Liver (tissue), 3 donors: ENCODE measurements at regions not wholly inside any gene's neighbourhood (a gene's known extent, or its start where the extent isn't known, plus 50 kb on each side); places are given as distances from the start of the nearest gene placed in this dataset.
"Not testable (repeated sequence)": the region's sequence is repeated elsewhere in the genome, so short reads cannot be mapped to it uniquely, and the experiment has no call there.

Source experiments
- EGR1 ChIP-seq, 2 donors: IDR thresholded peaks; 2 replicates each; pipeline ENCODE4 v1.6.1; 2016 to 2018; ENCODE audit warnings: antibody characterized with exemption in 2 of 2, low read depth in 2 of 2
- SP1 ChIP-seq: IDR thresholded peaks from 2 replicates; pipeline ENCODE4 v1.6.1; 2018; ENCODE audit warnings: antibody characterized with exemption, mild to moderate bottlenecking
- TAF1 ChIP-seq: conservative IDR thresholded peaks from 2 replicates; pipeline ENCODE4 v1.6.1; 2016; ENCODE audit warnings: antibody characterized with exemption, mild to moderate bottlenecking
- YY1 ChIP-seq: IDR thresholded peaks from 2 replicates; pipeline ENCODE4 v1.6.1; 2016; ENCODE audit warnings: antibody characterized with exemption, mild to moderate bottlenecking
- TF ChIP-seq, protein P1 (sequence below): fragments of 150-350 bp; IDR thresholded peaks from 2 replicates; pipeline ENCODE4 v1.5.1; 2017; ENCODE audit warnings: improper control_type of control experiment, low read depth, low read length; ENCODE audit not compliant: missing input control
- donor health status: healthy.
- donor health status: healthy.

DNA sequence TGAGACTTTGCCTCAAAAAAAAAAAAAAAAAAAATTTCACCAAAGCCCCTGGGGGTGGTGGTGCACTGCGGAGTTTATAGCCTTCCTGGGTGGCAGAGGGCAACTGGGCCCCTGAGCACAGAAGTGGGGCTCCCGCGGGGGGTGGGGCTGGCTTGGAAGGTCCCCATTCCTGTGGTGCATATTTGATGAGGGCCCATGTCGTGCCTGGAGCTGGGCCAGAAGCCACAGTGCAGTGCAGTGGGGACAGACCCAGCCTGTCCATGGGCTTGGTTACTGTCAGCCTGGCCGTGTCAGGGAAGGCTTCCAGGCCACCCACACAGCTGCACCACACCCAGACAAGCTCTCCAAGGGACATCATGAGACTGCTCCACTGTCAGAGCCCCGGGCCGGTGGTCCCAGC is 95.5 kb downstream of the NSUN5 start:
- TF ChIP-seq, protein P1, sequence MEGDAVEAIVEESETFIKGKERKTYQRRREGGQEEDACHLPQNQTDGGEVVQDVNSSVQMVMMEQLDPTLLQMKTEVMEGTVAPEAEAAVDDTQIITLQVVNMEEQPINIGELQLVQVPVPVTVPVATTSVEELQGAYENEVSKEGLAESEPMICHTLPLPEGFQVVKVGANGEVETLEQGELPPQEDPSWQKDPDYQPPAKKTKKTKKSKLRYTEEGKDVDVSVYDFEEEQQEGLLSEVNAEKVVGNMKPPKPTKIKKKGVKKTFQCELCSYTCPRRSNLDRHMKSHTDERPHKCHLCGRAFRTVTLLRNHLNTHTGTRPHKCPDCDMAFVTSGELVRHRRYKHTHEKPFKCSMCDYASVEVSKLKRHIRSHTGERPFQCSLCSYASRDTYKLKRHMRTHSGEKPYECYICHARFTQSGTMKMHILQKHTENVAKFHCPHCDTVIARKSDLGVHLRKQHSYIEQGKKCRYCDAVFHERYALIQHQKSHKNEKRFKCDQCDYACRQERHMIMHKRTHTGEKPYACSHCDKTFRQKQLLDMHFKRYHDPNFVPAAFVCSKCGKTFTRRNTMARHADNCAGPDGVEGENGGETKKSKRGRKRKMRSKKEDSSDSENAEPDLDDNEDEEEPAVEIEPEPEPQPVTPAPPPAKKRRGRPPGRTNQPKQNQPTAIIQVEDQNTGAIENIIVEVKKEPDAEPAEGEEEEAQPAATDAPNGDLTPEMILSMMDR = not testable (repeated sequence)
- TF ChIP-seq TAF1; YY1; SP1; EGR1 (IDR thresholded peaks at IDR 0.05; ENCODE audit: low read depth in 2 of 2): not testable (repeated sequence)
